ENCODE measurements at regions not wholly inside any gene's neighbourhood (a gene's known extent, or its start where the extent isn't known, plus 50 kb on each side); places are given as distances from the start of the nearest gene placed in this dataset.

GRCh38 chr2:78304678-78305077 is 720.8 kb upstream of the REG3G start:
- Histone ChIP-seq H3K23ac (ENCODE audit: insufficient read length, low read depth, low read length) (no peak overlapping the region), H4K5ac (ENCODE audit: insufficient read length, low read depth, low read length) (no peak overlapping the region), H2BK12ac (ENCODE audit: insufficient read length, low read depth, low read length) (no peak overlapping the region), H3K79me1 (ENCODE audit: insufficient read depth, low read depth, low read length, poor library complexity, severe bottlenecking) (no peaks in the 10 kb centered on the region), H3K9me3 (ENCODE audit: control insufficient read depth, low read depth, low read length) (no peaks in the 10 kb centered on the region), H3K79me2 (ENCODE audit: insufficient read depth, low read length) (no peaks in the 10 kb centered on the region), H3K27ac (ENCODE audit: insufficient read length, low read depth, low read length) (no peak overlapping the region), H3K9ac (ENCODE audit: extremely low read depth, insufficient read length, low read length) (no peak overlapping the region), H3T11ph (ENCODE audit: low read length) (no peak overlapping the region), H2BK5ac (ENCODE audit: insufficient read length, low read length) (no peak overlapping the region), H4K8ac (replicated peaks; ENCODE audit: insufficient read length, low read depth, low read length) (no peak overlapping the region), H2AFZ (ENCODE audit: low read length) (no peak overlapping the region), H3K14ac (ENCODE audit: insufficient read depth, low read length) (no peak overlapping the region), H3K4ac (ENCODE audit: low read depth, low read length) (no peak overlapping the region), H2BK120ac (ENCODE audit: low read depth, low read length, poor library complexity, severe bottlenecking) (no peak overlapping the region), H2BK15ac (ENCODE audit: low read depth, low read length) (no peak overlapping the region), H3K27me3 (ENCODE audit: insufficient read depth, low read length) (no peaks in the 10 kb centered on the region), H3K56ac (ENCODE audit: insufficient read length, low read depth, low read length) (no peak overlapping the region), H2BK20ac (ENCODE audit: low read depth, low read length, poor library complexity, severe bottlenecking) (no peak overlapping the region), H3K18ac (ENCODE audit: insufficient read length, low read depth, low read length) (no peak overlapping the region), H3K23me2 (ENCODE audit: insufficient read length, low read depth, low read length, poor library complexity, severe bottlenecking) (no peaks in the 10 kb centered on the region), H4K91ac (ENCODE audit: insufficient read length, low read depth, low read length) (no peak overlapping the region), H4K20me1 (ENCODE audit: control insufficient read depth, insufficient read depth, insufficient read length) (no peaks in the 10 kb centered on the region), H3K4me1 (ENCODE audit: insufficient read depth, low read length) (peaks cover 2% of the 10 kb centered on the region; the same call in 1 of the 2 replicates), H3K4me2 (ENCODE audit: insufficient read depth, insufficient read length, low read length) (peak overlapping the region; percentile 10), H2AK5ac (ENCODE audit: insufficient read length, low read length) (no peak overlapping the region)
- Mint-ChIP-seq H3K27ac (peak overlapping the region in 1 of 3 experiments; percentile 60; a peak in 3 of 7 replicates), H3K9me3 (no peaks in the 10 kb centered on the region), H3K4me1 (peaks cover 24 to 26% of the 10 kb centered on the region in 2 experiments), H3K4me3 (no peak overlapping the region), H3K36me3 (ENCODE audit: insufficient read depth in 1 of 3, low read depth in 3 of 3) (no peaks in the 10 kb centered on the region), H3K27me3 (ENCODE audit: low read depth) (no peaks in the 10 kb centered on the region)
- TF ChIP-seq, protein P1, sequence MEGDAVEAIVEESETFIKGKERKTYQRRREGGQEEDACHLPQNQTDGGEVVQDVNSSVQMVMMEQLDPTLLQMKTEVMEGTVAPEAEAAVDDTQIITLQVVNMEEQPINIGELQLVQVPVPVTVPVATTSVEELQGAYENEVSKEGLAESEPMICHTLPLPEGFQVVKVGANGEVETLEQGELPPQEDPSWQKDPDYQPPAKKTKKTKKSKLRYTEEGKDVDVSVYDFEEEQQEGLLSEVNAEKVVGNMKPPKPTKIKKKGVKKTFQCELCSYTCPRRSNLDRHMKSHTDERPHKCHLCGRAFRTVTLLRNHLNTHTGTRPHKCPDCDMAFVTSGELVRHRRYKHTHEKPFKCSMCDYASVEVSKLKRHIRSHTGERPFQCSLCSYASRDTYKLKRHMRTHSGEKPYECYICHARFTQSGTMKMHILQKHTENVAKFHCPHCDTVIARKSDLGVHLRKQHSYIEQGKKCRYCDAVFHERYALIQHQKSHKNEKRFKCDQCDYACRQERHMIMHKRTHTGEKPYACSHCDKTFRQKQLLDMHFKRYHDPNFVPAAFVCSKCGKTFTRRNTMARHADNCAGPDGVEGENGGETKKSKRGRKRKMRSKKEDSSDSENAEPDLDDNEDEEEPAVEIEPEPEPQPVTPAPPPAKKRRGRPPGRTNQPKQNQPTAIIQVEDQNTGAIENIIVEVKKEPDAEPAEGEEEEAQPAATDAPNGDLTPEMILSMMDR (conservative IDR thresholded peaks at IDR 0.05) = no peak
- no peak for DNase-seq
- WGBS (ENCODE audit: extremely low coverage, insufficient read length, low lambda C conversion rate) = no CpG with 5 or more reads among the region's 1 CpG

Measured in H9 (cell line).